Gastroesophageal sphincter (tissue), 4 donors: ENCODE measurements at regions not wholly inside any gene's neighbourhood (a gene's known extent, or its start where the extent isn't known, plus 50 kb on each side); places are given as distances from the start of the nearest gene placed in this dataset.
"Not testable (repeated sequence)": the region's sequence is repeated elsewhere in the genome, so short reads cannot be mapped to it uniquely, and the experiment has no call there.

Experiments used
- ATAC-seq: fragments of 150-250 bp; one replicate; pipeline ENCODE4 v1.9.1; 2016; ENCODE audit warnings: mild to moderate bottlenecking, moderate library complexity
- H3K27ac ChIP-seq, 4 donors: fragments of 200-600 bp; sonication (generic) in 3 of 4; 1 replicate in 3 of 4; 2 replicates in 1 of 4; pipeline ENCODE4 v1.5.1; 2016 to 2019
- H3K27me3 ChIP-seq: fragments of 200-600 bp; sonication (generic); one replicate; pipeline ENCODE4 v1.5.1; 2019
- H3K36me3 ChIP-seq, 2 donors: fragments of 200-600 bp; sonication (generic); one replicate each; pipeline ENCODE4 v1.5.1; 2019; ENCODE audit warnings: control low read depth in 1 of 2
- H3K4me1 ChIP-seq, 3 donors: fragments of 200-600 bp; sonication (generic); 1 replicate in 2 of 3; 2 replicates in 1 of 3; pipeline ENCODE4 v1.5.1; 2016 to 2019; ENCODE audit warnings: control low read depth in 2 of 3
- H3K4me3 ChIP-seq, 2 donors: fragments of 200-600 bp; sonication (generic); one replicate each; pipeline ENCODE4 v1.5.1; 2019; ENCODE audit warnings: mild to moderate bottlenecking in 1 of 2, moderate library complexity in 1 of 2
- H3K9me3 ChIP-seq, 3 donors: fragments of 200-600 bp; sonication (generic); one replicate each; pipeline ENCODE4 v1.5.1; 2017 to 2019; ENCODE audit warnings: control low read depth in 2 of 3
- EP300 ChIP-seq: sonication (generic); formaldehyde crosslinking; IDR thresholded peaks from one replicate; pipeline ENCODE4 v1.6.1; 2017; ENCODE audit warnings: antibody characterized with exemption, mild to moderate bottlenecking
- POLR2A ChIP-seq, 2 donors: fragments of 450-650 bp; IDR thresholded peaks; one replicate each; pipeline ENCODE4 v1.6.1; 2017; ENCODE audit warnings: antibody characterized with exemption in 2 of 2, mild to moderate bottlenecking in 2 of 2, moderate library complexity in 1 of 2
- POLR2AphosphoS5 ChIP-seq: sonication (generic); formaldehyde crosslinking; IDR thresholded peaks from one replicate; pipeline ENCODE4 v1.6.1; 2017; ENCODE audit warnings: antibody characterized with exemption
- WGBS, 2 donors: methylation state at CpG; one replicate each; pipeline ENCODE4 v1.1.5; 2018; ENCODE audit warnings: low coverage in 1 of 2; 5-methylcytosine and 5-hydroxymethylcytosine counted together
- TF ChIP-seq, protein P1 (sequence below), 4 experiments: fragments of 200-600 bp in 2 of 4; fragments of 450-650 bp in 2 of 4; sonication (generic) in 1 of 4; IDR thresholded peaks; one replicate each; pipeline ENCODE4 v1.5.1; 2017 to 2019; ENCODE audit warnings: antibody characterized with exemption in 4 of 4, mild to moderate bottlenecking in 2 of 4, moderate library complexity in 2 of 4

DNA sequence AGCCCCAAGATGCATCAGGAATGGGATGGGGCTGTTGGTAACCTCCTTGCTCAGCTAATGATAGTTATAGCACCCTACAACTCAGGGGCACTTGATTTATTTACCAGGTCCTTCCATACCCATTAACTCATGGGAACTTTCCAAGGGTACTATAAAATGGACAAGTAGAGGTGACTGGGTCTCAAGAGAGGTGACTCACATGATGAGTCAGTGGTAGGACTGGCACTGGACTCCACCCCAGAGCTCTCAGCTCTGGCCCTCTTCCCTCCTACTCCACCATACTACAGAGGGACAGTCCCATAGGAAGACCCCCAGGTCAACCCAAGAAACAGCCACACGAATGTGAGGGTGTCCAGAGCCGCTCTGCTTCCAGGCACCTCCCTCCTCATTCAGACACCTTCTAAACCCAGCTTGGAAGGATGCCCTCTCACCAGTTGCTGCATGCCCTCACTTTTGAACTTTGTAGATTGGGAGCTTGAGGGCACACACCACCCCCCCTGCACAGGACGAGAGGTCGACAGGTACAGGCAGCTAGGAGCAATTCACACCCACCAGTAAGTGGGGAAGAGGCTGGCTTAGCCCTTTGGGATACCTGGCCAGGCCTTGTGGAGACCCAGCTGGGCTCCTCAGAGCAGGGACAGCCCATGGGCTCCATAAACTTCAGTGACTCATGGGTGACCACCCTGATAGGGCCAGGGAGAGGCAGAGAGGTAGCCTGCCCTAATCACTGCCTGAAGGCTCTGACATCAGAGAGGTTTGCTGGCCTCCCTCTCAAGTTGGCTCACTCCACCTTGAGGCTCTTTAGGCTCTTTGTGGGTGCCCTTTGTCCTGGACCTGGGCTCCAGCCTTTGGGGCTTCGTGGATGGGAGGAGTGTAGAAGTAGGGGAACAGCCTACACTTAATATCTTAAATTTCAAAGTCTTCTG lies 81.6 kb upstream of the MLN start:
- no peak for ATAC-seq
- Histone ChIP-seq H3K9me3 (no peaks in the 10 kb centered on the region), H3K4me3 (no peak overlapping the region), H3K27ac (no peak overlapping the region), H3K4me1 (peaks cover 0 to 16% (median 0%) of the 10 kb centered on the region in 3 donors), H3K36me3 (no peaks in the 10 kb centered on the region), H3K27me3 (peaks cover 11% of the 10 kb centered on the region)
- 80 to 94% methylated on average over 1 to 2 of the region's 5 CpGs for WGBS, 2 donors
- TF ChIP-seq POLR2A (IDR thresholded peaks at IDR 0.05) (no peak), POLR2AphosphoS5 (no peak), EP300 (no peak)
- TF ChIP-seq, protein P1, sequence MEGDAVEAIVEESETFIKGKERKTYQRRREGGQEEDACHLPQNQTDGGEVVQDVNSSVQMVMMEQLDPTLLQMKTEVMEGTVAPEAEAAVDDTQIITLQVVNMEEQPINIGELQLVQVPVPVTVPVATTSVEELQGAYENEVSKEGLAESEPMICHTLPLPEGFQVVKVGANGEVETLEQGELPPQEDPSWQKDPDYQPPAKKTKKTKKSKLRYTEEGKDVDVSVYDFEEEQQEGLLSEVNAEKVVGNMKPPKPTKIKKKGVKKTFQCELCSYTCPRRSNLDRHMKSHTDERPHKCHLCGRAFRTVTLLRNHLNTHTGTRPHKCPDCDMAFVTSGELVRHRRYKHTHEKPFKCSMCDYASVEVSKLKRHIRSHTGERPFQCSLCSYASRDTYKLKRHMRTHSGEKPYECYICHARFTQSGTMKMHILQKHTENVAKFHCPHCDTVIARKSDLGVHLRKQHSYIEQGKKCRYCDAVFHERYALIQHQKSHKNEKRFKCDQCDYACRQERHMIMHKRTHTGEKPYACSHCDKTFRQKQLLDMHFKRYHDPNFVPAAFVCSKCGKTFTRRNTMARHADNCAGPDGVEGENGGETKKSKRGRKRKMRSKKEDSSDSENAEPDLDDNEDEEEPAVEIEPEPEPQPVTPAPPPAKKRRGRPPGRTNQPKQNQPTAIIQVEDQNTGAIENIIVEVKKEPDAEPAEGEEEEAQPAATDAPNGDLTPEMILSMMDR (IDR thresholded peaks at IDR 0.05), result no peak

DNA sequence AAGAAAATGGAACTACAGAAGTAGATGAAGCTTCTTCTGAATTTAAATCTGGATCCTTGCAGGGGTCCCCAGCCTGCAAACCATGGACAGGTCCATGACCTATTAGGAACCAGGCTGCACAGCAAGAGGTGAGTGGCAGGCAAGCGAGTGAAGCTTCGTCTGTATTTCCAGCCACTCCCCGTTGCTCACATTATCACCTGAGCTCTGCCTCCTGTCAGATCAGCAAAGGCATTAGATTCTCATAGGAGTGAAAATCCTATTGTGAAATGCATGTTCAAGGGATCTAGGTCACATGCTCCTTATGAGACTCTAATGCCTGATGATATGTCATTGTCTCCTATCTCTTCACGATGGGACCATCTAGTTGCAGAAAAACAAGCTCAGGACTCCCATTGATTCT lies 79.8 kb upstream of the MLN start:
- not testable (repeated sequence) for ATAC-seq, H3K9me3 ChIP-seq, H3K27ac ChIP-seq, H3K4me3 ChIP-seq, H3K36me3 ChIP-seq
- Histone ChIP-seq H3K27me3 (peaks cover 24% of the 10 kb centered on the region), H3K4me1 (peaks cover 0 to 16% (median 0%) of the 10 kb centered on the region in 3 donors)
- WGBS, 2 donors, result 71 to 93% methylated on average over 4 of the region's 4 CpGs

DNA sequence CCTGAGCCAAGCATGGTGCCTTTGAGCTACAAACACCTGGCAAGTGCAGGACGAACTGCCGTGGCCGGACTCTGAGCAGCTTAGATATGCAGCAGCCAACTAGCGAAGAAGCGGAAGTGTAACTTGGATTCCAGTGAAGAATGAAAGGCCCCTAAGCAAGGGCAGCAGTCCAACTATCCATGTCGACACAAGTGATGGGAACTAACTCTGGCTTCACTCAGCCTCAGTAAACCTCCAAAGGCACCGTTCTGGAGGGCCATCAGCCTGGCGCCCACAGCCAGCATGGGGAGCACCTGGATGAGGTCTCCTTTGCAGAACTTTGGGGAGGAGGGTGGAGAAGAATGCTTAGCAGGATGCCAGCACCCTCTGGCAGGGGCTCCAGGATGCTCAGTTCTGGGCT lies 78.4 kb upstream of the MLN start:
- 36 to 65% methylated on average over 3 to 4 of the region's 8 CpGs for WGBS, 2 donors
- Histone ChIP-seq H3K27me3 (peaks cover 36% of the 10 kb centered on the region), H3K36me3 (no peaks in the 10 kb centered on the region), H3K27ac (no peak overlapping the region), H3K4me1 (peaks cover 0 to 16% (median 0%) of the 10 kb centered on the region in 3 donors), H3K4me3 (no peak overlapping the region), H3K9me3 (no peaks in the 10 kb centered on the region)
- TF ChIP-seq EP300 (no peak), POLR2AphosphoS5 (no peak), POLR2A (IDR thresholded peaks at IDR 0.05) (no peak)
- TF ChIP-seq, protein P1 (IDR thresholded peaks at IDR 0.05), result no peak
- ATAC-seq, result peak; percentile 34

DNA sequence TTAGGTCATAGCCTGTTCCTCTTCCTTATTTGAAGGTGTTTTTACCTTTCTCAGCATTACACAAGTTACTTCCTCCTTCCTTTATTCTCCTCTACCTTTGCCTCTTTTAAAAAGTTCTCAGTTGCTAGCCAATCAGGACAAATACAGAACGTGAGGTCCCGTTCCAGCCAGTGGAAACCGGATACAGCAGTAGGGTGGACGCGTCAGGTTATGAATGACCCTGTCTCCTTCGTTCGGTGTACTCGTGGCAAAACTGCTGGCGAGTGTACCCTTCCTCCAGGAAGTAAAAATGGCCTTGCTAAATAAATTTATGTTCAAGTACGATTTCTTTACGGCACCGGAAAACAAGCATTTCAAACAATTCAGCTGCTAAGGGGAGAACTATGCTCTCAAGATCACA lies 77.0 kb upstream of the MLN start:
- no peaks in the 10 kb centered on the region for H3K36me3 ChIP-seq
- H3K27ac ChIP-seq, result no peak overlapping the region
- peaks cover 41% of the 10 kb centered on the region for H3K27me3 ChIP-seq
- H3K9me3 ChIP-seq, result no peaks in the 10 kb centered on the region
- no peak overlapping the region for H3K4me3 ChIP-seq
- no peak for ATAC-seq
- H3K4me1 ChIP-seq, result peaks cover 0 to 7% (median 0%) of the 10 kb centered on the region in 3 donors
- 88 to 91% methylated on average over 11 of the region's 12 CpGs for WGBS, 2 donors
- TF ChIP-seq POLR2A (IDR thresholded peaks at IDR 0.05) (no peak), EP300 (no peak), POLR2AphosphoS5 (no peak)
- TF ChIP-seq, protein P1 (IDR thresholded peaks at IDR 0.05), result no peak

DNA sequence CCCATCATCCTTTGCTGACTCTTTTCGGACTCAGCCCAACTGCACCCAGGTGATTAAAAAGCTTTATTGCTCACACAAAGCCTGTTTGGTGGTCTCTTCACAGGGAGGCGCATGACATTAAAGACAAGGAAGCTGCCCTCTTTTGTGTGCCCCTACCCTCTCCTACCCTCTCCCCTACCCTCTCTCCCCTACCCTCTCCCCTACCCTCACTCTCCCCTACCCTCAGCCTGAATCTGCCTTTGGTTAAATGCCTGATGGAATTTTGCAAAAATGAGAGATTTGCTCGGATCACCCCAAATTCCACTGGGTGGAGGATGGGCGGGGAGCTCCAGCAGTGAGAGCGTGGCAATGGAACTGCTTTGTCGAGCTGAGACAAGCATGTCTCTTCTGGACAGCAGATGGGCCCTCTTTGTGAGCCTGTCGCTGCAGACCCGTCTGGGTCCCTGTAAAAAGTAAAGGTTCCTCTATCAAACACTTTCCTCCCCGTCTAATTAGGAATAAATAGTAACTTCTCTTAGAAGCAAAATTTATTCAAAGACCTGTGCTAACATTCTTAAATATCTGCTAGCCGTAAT lies 76.4 kb upstream of the MLN start:
- H3K27me3 ChIP-seq, result peaks cover 44% of the 10 kb centered on the region
- H3K27ac ChIP-seq, result no peak overlapping the region
- H3K4me1 ChIP-seq, result peaks cover 0 to 4% (median 0%) of the 10 kb centered on the region in 3 donors
- no peaks in the 10 kb centered on the region for H3K9me3 ChIP-seq
- WGBS, 2 donors, result 89 to 93% methylated on average over 5 to 10 of the region's 10 CpGs
- no peaks in the 10 kb centered on the region for H3K36me3 ChIP-seq
- TF ChIP-seq, protein P1 (IDR thresholded peaks at IDR 0.05), result no peak
- TF ChIP-seq POLR2AphosphoS5 (no peak), EP300 (no peak), POLR2A (IDR thresholded peaks at IDR 0.05) (no peak)
- no peak for ATAC-seq
- no peak overlapping the region for H3K4me3 ChIP-seq
